ENCODE measurements at regions not wholly inside any gene's neighbourhood (a gene's known extent, or its start where the extent isn't known, plus 50 kb on each side); places are given as distances from the start of the nearest gene placed in this dataset.

DNA sequence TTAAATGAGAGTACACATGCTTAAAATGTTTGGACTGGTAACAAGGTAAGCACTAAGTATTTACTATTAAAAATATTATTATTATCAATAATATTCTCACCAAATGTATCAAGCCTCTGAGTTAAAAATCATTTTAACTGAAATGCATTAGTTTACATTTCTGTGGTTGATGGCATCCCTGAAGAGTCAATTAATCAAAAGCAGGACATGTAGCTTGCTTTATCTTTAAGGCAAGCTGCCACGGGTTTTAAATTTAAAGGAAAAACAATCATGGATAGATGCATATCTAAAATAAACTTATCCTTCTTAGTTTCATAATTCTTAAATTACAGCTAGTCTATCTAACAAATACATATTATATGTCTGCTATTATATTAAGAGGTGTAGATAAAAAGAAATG, 584.8 kb upstream of the INTU start:
- TF ChIP-seq, protein P1, sequence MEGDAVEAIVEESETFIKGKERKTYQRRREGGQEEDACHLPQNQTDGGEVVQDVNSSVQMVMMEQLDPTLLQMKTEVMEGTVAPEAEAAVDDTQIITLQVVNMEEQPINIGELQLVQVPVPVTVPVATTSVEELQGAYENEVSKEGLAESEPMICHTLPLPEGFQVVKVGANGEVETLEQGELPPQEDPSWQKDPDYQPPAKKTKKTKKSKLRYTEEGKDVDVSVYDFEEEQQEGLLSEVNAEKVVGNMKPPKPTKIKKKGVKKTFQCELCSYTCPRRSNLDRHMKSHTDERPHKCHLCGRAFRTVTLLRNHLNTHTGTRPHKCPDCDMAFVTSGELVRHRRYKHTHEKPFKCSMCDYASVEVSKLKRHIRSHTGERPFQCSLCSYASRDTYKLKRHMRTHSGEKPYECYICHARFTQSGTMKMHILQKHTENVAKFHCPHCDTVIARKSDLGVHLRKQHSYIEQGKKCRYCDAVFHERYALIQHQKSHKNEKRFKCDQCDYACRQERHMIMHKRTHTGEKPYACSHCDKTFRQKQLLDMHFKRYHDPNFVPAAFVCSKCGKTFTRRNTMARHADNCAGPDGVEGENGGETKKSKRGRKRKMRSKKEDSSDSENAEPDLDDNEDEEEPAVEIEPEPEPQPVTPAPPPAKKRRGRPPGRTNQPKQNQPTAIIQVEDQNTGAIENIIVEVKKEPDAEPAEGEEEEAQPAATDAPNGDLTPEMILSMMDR (IDR thresholded peaks at IDR 0.05) = no peak
- TF ChIP-seq POLR2A (IDR thresholded peaks at IDR 0.05) = no peak
- no peak for TF ChIP-seq POLR2AphosphoS5 (IDR thresholded peaks at IDR 0.05; ENCODE audit: insufficient read depth in 1 of 2, low read depth in 1 of 2)
